Prostate gland (tissue), 2 donors: ENCODE measurements at regions not wholly inside any gene's neighbourhood (a gene's known extent, or its start where the extent isn't known, plus 50 kb on each side); places are given as distances from the start of the nearest gene placed in this dataset.

Source experiments
- DNase-seq: peaks from one replicate; pipeline ENCODE4 v3.0.0-alpha.2; 2019; ENCODE audit warnings: low spot score
- H3K27ac ChIP-seq, 2 donors: fragments of 200-600 bp; sonication (generic); 2 replicates each; pipeline ENCODE4 v1.5.1; 2017 to 2019
- H3K27me3 ChIP-seq: fragments of 200-600 bp; sonication (generic); replicated peaks from 2 replicates; pipeline ENCODE4 v1.5.1; 2019; ENCODE audit not compliant: insufficient read depth
- H3K36me3 ChIP-seq, 2 donors: fragments of 200-600 bp; sonication (generic); 1 replicate in 1 of 2; 2 replicates in 1 of 2; pipeline versions ENCODE4 v1.5.1 to v1.8.1; 2017 to 2019
- H3K4me1 ChIP-seq: fragments of 200-600 bp; sonication (generic); replicated peaks from 2 replicates; pipeline ENCODE4 v1.5.1; 2019
- H3K4me3 ChIP-seq, 2 donors: fragments of 200-600 bp; sonication (generic); 2 replicates each; pipeline ENCODE4 v1.5.1; 2017 to 2019
- H3K9me3 ChIP-seq: fragments of 200-600 bp; sonication (generic); 2 replicates; pipeline ENCODE4 v1.5.1; 2017
- CTCF ChIP-seq, 4 experiments: fragments of 200-600 bp in 2 of 4; fragments of 450-650 bp in 2 of 4; sonication (generic) in 2 of 4; IDR thresholded peaks; 1 replicate in 3 of 4; 2 replicates in 1 of 4; pipeline ENCODE4 v1.5.1; 2016 to 2019; ENCODE audit warnings: antibody characterized with exemption in 4 of 4, mild to moderate bottlenecking in 2 of 4, moderate library complexity in 2 of 4
- POLR2A ChIP-seq: fragments of 450-650 bp; IDR thresholded peaks from one replicate; pipeline ENCODE4 v1.6.1; 2016; ENCODE audit warnings: antibody characterized with exemption, mild to moderate bottlenecking
- POLR2AphosphoS5 ChIP-seq: sonication (generic); formaldehyde crosslinking; IDR thresholded peaks from one replicate; pipeline ENCODE4 v1.6.1; 2017; ENCODE audit warnings: antibody characterized with exemption
- WGBS: methylation state at CpG from one replicate; pipeline ENCODE4 v1.1.5; 2018; 5-methylcytosine and 5-hydroxymethylcytosine counted together
- intact Hi-C: fragments of 100-400 bp; cut with DNase I; formaldehyde crosslinking; loops from one replicate; pipeline ENCODE4 v1.14.2; 2022

- 69% methylated on average over 1 of the region's 1 CpG for WGBS
- Histone ChIP-seq H3K9me3 (no peaks in the 10 kb centered on the region), H3K36me3 (no peaks in the 10 kb centered on the region), H3K4me1 (no peaks in the 10 kb centered on the region), H3K27ac (no peak overlapping the region), H3K27me3 (no peaks in the 10 kb centered on the region), H3K4me3 (no peak overlapping the region)
- intact Hi-C loops = no loop called here
- TF ChIP-seq POLR2AphosphoS5 = no peak
- TF ChIP-seq POLR2A = no peak
- TF ChIP-seq CTCF (IDR thresholded peaks at IDR 0.05) = no peak
- DNase-seq = no peak
Measured at GRCh38 chr4:91829531-91829930, 474.2 kb upstream of the GRID2 start.

GRCh38 chr4:91830681-91831395 is 472.9 kb upstream of the GRID2 start:
- TF ChIP-seq CTCF (IDR thresholded peaks at IDR 0.05) (no peak), POLR2A (no peak), POLR2AphosphoS5 (no peak)
- intact Hi-C loops = no loop called here

GRCh38 chr4:91837608-91838029 is 466.1 kb upstream of the GRID2 start:
- Histone ChIP-seq H3K4me3 (no peak overlapping the region), H3K36me3 (no peaks in the 10 kb centered on the region), H3K9me3 (no peaks in the 10 kb centered on the region), H3K4me1 (no peaks in the 10 kb centered on the region), H3K27ac (no peak overlapping the region), H3K27me3 (no peaks in the 10 kb centered on the region)
- TF ChIP-seq POLR2AphosphoS5 (no peak), POLR2A (no peak), CTCF (IDR thresholded peaks at IDR 0.05) (no peak)
- DNase-seq = no peak
- intact Hi-C loops = no loop called here
- 44% methylated on average over 1 of the region's 1 CpG for WGBS

More at GRCh38 chr4:91830681-91831395, 472.9 kb upstream of the GRID2 start:
- 96% methylated on average over 4 of the region's 4 CpGs for WGBS
- Histone ChIP-seq H3K27ac (no peak overlapping the region), H3K4me1 (no peaks in the 10 kb centered on the region), H3K4me3 (no peak overlapping the region), H3K9me3 (no peaks in the 10 kb centered on the region), H3K27me3 (no peaks in the 10 kb centered on the region), H3K36me3 (no peaks in the 10 kb centered on the region)
- no peak for DNase-seq

- Histone ChIP-seq H3K36me3 (no peaks in the 10 kb centered on the region), H3K27me3 (no peaks in the 10 kb centered on the region), H3K27ac (no peak overlapping the region), H3K4me3 (no peak overlapping the region), H3K4me1 (no peaks in the 10 kb centered on the region), H3K9me3 (no peaks in the 10 kb centered on the region)
- WGBS = 77% methylated on average over 2 of the region's 2 CpGs
- no peak for DNase-seq
- intact Hi-C loops = no loop called here
- no peak for TF ChIP-seq POLR2A
- no peak for TF ChIP-seq CTCF (IDR thresholded peaks at IDR 0.05)
- TF ChIP-seq POLR2AphosphoS5 = no peak
Measured at GRCh38 chr4:91838181-91838861, 465.4 kb upstream of the GRID2 start.

- H3K4me1 ChIP-seq = no peaks in the 10 kb centered on the region
- no peaks in the 10 kb centered on the region for H3K36me3 ChIP-seq
- H3K27ac ChIP-seq = no peak overlapping the region
- peak; percentile 65 for DNase-seq
- intact Hi-C loops = no loop called here
- 14% methylated on average over 2 of the region's 2 CpGs for WGBS
- H3K4me3 ChIP-seq = no peak overlapping the region
- no peaks in the 10 kb centered on the region for H3K27me3 ChIP-seq
- peak; percentile 80 for TF ChIP-seq POLR2AphosphoS5
- TF ChIP-seq POLR2A = no peak
- TF ChIP-seq CTCF (IDR thresholded peaks at IDR 0.05) = peak in 1 of 4 experiments; percentile 10
- H3K9me3 ChIP-seq = no peaks in the 10 kb centered on the region
Measured at GRCh38 chr4:91840359-91840758, 463.4 kb upstream of the GRID2 start.
